OCI-LY7 (cell line): ENCODE measurements at regions not wholly inside any gene's neighbourhood (a gene's known extent, or its start where the extent isn't known, plus 50 kb on each side); places are given as distances from the start of the nearest gene placed in this dataset.

Experiments used
- CTCF ChIP-seq: fragments of 200-600 bp; sonication (generic); conservative IDR thresholded peaks from 2 replicates; pipeline ENCODE4 v1.5.1; 2014; ENCODE audit warnings: mild to moderate bottlenecking, antibody characterized with exemption, low read length, moderate library complexity, mixed read lengths
- EZH2phosphoT487 ChIP-seq: fragments of 200-600 bp; sonication (generic); IDR thresholded peaks from 2 replicates; pipeline ENCODE4 v1.6.1; 2018; ENCODE audit warnings: low read depth, borderline replicate concordance, mild to moderate bottlenecking, mixed run types, antibody characterized with exemption, low read length, moderate library complexity, mixed read lengths

- TF ChIP-seq CTCF (no peak), EZH2phosphoT487 (no peak)
Observed at GRCh38 chr20:12098421-12098820, 180.7 kb downstream of the BTBD3 start.
